Upper lobe of left lung (tissue), 4 donors: ENCODE measurements at regions not wholly inside any gene's neighbourhood (a gene's known extent, or its start where the extent isn't known, plus 50 kb on each side); places are given as distances from the start of the nearest gene placed in this dataset.

Experiments
- EP300 ChIP-seq, 4 donors: sonication (generic); formaldehyde crosslinking; IDR thresholded peaks; one replicate each; pipeline ENCODE4 v1.5.1; 2017; ENCODE audit warnings: antibody characterized with exemption in 4 of 4, control low read depth in 2 of 4
- POLR2A ChIP-seq, 4 donors: fragments of 450-650 bp; IDR thresholded peaks; one replicate each; pipeline ENCODE4 v1.5.1; 2016 to 2017; ENCODE audit warnings: antibody characterized with exemption in 4 of 4, mild to moderate bottlenecking in 2 of 4
- POLR2AphosphoS5 ChIP-seq, 2 donors: sonication (generic); formaldehyde crosslinking; IDR thresholded peaks; one replicate each; pipeline ENCODE4 v1.5.1; 2017; ENCODE audit warnings: antibody characterized with exemption in 2 of 2
- TF ChIP-seq, protein P1 (sequence below), 6 experiments: fragments of 450-650 bp in 4 of 6; fragments of 200-600 bp in 2 of 6; sonication (generic) in 2 of 6; IDR thresholded peaks; one replicate each; pipeline ENCODE4 v1.5.1; 2016 to 2019; ENCODE audit warnings: antibody characterized with exemption in 6 of 6

DNA sequence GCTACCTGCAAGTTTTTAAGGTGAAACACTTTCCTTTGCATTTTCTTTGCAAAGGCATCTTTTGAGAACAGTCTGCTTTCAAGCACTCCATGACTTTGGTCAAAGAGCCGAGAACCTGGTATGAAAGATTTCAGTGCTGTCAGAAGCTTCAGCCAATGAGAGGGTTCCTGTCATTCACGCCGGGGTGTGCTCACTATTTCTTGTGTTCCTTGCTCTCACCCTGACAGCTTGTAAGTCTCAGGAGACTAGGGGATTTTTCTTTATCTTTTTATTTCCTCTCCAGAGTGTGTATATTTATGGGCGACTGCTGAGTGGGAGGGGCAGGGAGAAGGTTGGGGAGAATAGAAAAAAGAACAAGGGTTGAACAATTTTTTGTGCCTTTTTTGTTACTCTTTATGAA, 334.0 kb downstream of the PSAT1 start:
- TF ChIP-seq, protein P1, sequence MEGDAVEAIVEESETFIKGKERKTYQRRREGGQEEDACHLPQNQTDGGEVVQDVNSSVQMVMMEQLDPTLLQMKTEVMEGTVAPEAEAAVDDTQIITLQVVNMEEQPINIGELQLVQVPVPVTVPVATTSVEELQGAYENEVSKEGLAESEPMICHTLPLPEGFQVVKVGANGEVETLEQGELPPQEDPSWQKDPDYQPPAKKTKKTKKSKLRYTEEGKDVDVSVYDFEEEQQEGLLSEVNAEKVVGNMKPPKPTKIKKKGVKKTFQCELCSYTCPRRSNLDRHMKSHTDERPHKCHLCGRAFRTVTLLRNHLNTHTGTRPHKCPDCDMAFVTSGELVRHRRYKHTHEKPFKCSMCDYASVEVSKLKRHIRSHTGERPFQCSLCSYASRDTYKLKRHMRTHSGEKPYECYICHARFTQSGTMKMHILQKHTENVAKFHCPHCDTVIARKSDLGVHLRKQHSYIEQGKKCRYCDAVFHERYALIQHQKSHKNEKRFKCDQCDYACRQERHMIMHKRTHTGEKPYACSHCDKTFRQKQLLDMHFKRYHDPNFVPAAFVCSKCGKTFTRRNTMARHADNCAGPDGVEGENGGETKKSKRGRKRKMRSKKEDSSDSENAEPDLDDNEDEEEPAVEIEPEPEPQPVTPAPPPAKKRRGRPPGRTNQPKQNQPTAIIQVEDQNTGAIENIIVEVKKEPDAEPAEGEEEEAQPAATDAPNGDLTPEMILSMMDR (IDR thresholded peaks at IDR 0.05) = no peak
- no peak for TF ChIP-seq POLR2AphosphoS5 (IDR thresholded peaks at IDR 0.05)
- no peak for TF ChIP-seq EP300 (IDR thresholded peaks at IDR 0.05)
- TF ChIP-seq POLR2A (IDR thresholded peaks at IDR 0.05) = no peak
